DMS79 treated with DMSO at 0.1 percent for 48 hours (cell line): ENCODE measurements at regions not wholly inside any gene's neighbourhood (a gene's known extent, or its start where the extent isn't known, plus 50 kb on each side); places are given as distances from the start of the nearest gene placed in this dataset.

ENCODE experiments used
- DNase-seq: peaks from one replicate; lab custom pipeline; 2025; lab: John Stamatoyannopoulos, UW

DNA sequence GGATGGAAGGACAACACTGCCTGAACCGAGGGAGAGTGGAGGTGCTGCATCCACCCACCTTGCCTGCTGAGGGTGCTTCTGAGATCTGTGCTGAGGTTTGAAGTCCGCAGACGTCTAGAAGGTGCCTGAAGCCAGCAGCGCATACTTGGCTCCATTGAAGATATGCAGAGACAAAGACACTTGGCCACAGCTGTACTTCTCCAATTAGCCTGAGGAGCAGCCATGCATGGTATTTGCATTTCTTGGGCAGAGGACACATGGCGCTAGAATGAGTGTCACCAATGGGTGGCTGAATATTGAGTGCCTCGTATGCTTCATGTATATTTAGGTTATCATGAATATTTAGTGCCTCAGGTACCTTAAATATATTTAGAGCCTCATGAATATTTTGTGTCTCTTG, 128.7 kb upstream of the ATP6AP2 start:
- DNase-seq = peak; percentile 4

GRCh38 chrX:40449956-40450706, 130.6 kb upstream of the ATP6AP2 start:
- DNase-seq = no peak

DNA sequence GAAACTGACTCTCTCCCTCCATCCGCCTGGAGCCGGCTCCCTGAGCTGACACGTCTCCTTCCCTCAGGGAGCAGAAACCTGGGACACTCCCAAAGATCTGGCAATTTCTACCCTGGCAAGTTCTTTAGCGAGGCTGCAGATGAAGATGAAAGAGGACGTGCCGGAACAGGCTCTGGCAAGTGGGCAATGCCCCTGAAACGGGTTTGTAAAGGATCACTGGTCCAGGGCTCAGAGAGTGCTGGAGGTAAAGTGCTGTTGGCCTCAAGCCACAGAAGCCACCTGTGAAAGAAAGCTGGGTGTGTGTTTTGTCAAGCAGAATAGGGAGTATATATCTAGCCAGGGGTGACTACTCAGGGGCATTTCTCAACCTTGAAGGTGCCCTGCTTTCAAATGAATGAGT, 131.4 kb upstream of the ATP6AP2 start:
- peak; percentile 57 for DNase-seq

DNA sequence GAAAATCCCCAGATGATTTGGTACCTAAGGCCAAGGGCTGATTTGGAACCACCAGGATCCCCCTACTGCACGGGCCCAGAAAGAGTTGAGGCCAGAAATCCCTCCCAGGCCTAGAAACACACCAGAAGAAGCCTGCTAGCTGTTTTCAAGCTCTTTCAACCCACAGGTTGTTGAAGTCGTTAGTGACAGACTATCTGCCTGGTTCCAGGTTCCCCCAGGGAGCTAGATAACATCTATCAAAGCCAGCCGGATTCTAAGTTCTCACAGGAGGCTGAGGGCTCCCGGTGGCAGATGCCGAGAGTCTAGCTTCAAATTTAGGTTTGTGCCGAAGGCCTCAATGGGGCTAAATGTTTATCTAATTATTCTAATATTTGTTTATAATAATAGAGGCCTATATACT, 132.0 kb upstream of the ATP6AP2 start:
- DNase-seq = no peak

GRCh38 chrX:40446921-40447320, 133.8 kb upstream of the ATP6AP2 start:
- DNase-seq = no peak

DNA sequence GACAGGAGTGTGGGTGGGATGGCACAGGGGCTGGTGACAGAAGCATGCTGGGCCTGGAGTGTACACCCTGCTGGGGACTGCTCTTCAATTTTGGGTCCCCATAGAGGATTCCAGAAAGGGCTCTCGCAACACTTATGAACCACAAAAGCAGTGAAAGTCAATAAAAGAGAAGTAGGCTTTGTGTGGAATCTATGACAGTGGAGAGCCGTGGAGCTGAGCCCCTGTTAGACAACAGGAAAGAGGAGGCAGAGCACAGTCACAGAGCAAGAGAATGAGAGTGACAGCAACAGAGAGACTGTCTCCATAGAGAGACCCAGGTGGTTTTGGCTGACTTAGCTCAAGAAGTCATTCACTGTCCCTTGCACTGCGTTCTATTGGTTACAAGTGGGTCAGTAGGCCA, 135.1 kb upstream of the ATP6AP2 start:
- no peak for DNase-seq

DNA sequence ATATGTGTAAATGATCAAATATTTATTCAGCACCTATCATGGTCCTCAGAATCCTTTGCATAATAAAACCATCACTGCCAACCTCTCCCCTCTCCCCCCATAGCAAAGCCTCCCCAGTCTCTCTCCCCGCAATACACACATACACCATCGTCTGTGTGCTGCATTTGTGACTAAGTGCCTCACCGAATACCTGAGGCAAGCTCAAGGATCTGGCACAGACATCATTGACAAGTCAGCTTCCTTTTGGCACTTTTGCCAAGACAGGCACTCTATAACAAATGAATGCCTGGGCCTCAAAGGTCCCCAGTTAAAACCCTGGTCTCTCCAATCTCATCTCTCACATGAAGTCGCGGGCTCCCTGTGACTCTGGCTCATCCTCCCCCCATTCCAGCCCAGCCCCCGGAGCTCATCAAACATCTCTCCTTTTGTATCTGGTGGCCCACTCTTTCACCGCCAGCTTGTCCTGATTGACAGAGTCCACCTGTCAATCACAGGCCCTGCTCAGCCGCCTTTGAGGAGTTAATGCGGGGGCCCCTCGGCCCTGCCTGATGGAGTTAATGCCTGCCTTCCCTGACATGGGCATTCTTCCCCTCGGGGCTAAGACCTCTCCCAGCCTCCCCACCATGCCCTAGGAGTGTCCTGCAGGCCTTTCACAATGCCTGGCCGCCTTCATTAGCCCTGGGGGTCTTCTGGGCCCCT, 135.8 kb upstream of the ATP6AP2 start:
- peak; percentile 3 for DNase-seq

GRCh38 chrX:40444133-40444532, 136.6 kb upstream of the ATP6AP2 start:
- DNase-seq = no peak

DNA sequence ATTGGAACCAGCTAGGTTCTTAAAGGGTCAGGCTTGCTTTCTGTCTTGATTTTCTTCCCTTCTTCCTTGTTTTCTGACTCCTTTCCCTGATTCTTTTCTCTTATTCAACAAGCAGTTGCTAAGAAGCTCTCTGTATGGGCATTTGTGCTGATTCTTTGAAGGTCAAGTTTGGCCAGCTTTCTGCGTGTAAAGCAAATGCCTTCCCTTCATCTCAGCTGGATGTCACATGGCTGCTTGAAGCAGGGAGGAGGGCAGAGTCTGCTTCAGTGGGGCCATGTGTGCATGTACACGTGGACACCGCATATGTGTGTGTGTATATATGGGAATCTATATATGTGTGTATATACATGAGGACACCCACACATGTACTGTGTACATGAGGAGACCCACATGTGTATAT, 139.9 kb upstream of the ATP6AP2 start:
- no peak for DNase-seq

GRCh38 chrX:40439625-40440532, 140.9 kb upstream of the ATP6AP2 start:
- no peak for DNase-seq

GRCh38 chrX:40437348-40437747, 143.4 kb upstream of the ATP6AP2 start:
- DNase-seq = no peak

DNA sequence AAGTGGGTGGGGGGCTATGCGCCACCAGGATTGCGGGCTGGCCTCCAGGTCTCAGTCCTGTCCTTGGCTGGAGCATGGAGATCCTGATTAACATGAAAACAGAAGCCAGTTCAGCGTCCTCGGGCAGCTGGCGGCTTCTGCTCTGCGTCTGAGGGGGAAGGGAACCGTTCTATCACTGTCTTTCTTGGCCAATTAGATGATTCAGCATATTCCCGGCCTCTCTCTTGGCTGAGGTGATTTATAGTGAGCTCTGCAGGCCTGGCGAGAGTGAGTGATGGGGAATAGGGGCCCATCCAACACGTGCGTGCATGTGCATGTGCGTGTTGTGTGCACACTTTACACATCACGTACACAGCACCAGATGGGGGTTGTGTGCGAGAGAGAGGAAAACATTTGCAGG, 145.8 kb upstream of the ATP6AP2 start:
- DNase-seq = no peak

GRCh38 chrX:40434443-40434842, 146.3 kb upstream of the ATP6AP2 start:
- DNase-seq = no peak

DNA sequence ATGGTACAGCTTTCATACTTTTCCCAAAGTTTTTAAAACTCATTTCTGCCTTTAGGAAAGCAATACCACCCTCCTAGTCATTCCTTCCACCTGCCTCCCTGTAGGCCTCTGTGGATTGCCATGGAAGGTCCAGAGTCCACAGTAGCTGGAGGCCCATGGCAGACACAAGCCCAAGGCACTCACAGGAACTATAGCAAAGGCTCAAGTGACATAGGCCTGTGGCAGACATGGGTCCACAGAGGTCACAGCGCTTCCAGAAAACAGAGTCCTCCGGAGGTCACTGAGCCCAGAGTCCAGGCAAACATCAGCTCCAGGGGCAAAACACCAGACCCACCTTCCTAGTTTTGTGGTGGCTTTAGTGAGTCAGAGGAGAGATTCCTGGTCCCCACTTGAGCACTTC, 147.6 kb upstream of the ATP6AP2 start:
- DNase-seq = no peak

- DNase-seq = no peak
These were observed 156.5 kb upstream of the ATP6AP2 start for GRCh38 chrX:40424259-40424658.

GRCh38 chrX:40423299-40423698, 157.5 kb upstream of the ATP6AP2 start:
- DNase-seq = peak; percentile 22

DNA sequence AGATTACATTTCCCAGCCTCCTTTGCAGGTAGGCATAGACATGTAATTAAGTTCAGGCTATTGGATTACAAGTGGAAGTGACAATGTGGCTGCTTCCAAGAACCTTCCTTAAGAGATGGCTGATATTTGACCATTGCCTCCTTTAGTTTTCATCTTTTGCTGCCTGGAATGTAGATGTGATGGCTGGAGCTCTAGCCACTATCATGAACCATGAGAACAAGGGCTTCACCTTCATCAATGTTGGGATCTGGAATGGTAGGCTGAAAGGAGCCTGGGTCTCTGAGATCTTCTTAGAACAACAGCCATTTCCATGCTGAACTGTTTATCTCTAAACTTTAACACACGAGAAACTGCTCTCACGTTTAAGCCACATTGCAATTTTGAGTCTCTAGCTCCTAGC, 158.7 kb upstream of the ATP6AP2 start:
- no peak for DNase-seq

GRCh38 chrX:40420899-40421729, 159.7 kb upstream of the ATP6AP2 start:
- no peak for DNase-seq

- DNase-seq = peak; percentile 19
These were observed 162.0 kb upstream of the ATP6AP2 start for GRCh38 chrX:40418813-40419195.

DNA sequence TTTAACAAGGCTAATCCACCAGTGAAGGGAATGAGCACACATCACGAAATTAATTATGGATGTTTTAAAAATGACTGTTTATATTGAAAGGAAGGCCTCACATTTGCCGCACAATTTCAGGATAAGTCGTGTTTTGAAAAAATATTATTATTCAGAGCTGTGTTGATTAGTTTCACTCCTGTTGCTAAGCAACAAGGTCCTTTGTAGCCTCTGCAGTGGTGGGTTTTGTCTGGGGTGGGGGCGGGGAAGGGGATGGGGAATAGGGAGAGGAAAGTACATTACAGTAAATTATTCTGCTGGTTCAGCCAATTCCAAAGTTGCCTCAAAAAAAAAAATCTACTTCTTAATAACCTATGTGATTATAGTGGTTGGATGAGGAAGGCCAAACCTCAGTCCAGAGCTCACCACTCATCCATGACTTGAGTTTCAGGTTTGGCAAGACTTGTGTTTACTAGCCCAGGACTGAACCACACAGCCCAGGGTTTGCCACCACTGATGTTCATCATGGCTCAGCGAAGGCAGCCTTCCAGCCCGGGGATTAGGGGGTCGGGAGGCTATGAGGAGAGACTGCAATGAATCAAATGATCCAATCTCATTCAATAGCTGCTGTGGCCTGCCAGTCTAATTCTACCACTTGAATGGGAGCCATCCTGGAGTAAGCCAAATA, 162.5 kb upstream of the ATP6AP2 start:
- peak; percentile 58 for DNase-seq

GRCh38 chrX:40415675-40416074, 165.1 kb upstream of the ATP6AP2 start:
- no peak for DNase-seq
